Lower leg skin (tissue), 4 donors: ENCODE measurements at regions not wholly inside any gene's neighbourhood (a gene's known extent, or its start where the extent isn't known, plus 50 kb on each side); places are given as distances from the start of the nearest gene placed in this dataset.

Experiments used
- DNase-seq, 2 donors: peaks; one replicate each; pipeline ENCODE4 v3.0.0-alpha.2; 2019; ENCODE audit warnings: low spot score in 2 of 2
- H3K4me3 ChIP-seq: fragments of 200-600 bp; sonication (generic); 2 replicates; pipeline ENCODE4 v1.5.1; 2017; ENCODE audit warnings: mild to moderate bottlenecking, low read depth; ENCODE audit not compliant: poor library complexity, severe bottlenecking
- POLR2A ChIP-seq, 2 donors: fragments of 450-650 bp; IDR thresholded peaks; one replicate each; pipeline ENCODE4 v1.6.1; 2016 to 2017; ENCODE audit warnings: antibody characterized with exemption in 2 of 2, mild to moderate bottlenecking in 1 of 2, moderate library complexity in 1 of 2
- WGBS, 2 donors: methylation state at CpG; one replicate each; pipeline ENCODE4 v1.1.5; 2018; 5-methylcytosine and 5-hydroxymethylcytosine counted together
- intact Hi-C: fragments of 100-400 bp; cut with DNase I; formaldehyde crosslinking; loops from one replicate; pipeline ENCODE4 v1.15.0; 2023; ENCODE audit warnings: low total_unique reads
- TF ChIP-seq, protein P1 (sequence below), 3 donors: fragments of 450-650 bp; IDR thresholded peaks; one replicate each; pipeline ENCODE4 v1.5.1; 2016; ENCODE audit warnings: antibody characterized with exemption in 3 of 3, mild to moderate bottlenecking in 3 of 3, moderate library complexity in 2 of 3

GRCh38 chr4:57668621-57669020, 558.4 kb upstream of the IGFBP7 start:
- WGBS, 2 donors = 61 to 68% methylated on average over 2 of the region's 2 CpGs
- DNase-seq = no peak
- no peak overlapping the region for H3K4me3 ChIP-seq
- intact Hi-C loops = no loop called here
- TF ChIP-seq POLR2A (IDR thresholded peaks at IDR 0.05) = no peak
- TF ChIP-seq, protein P1, sequence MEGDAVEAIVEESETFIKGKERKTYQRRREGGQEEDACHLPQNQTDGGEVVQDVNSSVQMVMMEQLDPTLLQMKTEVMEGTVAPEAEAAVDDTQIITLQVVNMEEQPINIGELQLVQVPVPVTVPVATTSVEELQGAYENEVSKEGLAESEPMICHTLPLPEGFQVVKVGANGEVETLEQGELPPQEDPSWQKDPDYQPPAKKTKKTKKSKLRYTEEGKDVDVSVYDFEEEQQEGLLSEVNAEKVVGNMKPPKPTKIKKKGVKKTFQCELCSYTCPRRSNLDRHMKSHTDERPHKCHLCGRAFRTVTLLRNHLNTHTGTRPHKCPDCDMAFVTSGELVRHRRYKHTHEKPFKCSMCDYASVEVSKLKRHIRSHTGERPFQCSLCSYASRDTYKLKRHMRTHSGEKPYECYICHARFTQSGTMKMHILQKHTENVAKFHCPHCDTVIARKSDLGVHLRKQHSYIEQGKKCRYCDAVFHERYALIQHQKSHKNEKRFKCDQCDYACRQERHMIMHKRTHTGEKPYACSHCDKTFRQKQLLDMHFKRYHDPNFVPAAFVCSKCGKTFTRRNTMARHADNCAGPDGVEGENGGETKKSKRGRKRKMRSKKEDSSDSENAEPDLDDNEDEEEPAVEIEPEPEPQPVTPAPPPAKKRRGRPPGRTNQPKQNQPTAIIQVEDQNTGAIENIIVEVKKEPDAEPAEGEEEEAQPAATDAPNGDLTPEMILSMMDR (IDR thresholded peaks at IDR 0.05) = no peak

GRCh38 chr4:57665806-57666205, 555.6 kb upstream of the IGFBP7 start:
- WGBS, 2 donors = 29 to 30% methylated on average over 3 of the region's 3 CpGs
- intact Hi-C loops = no loop called here
- no peak overlapping the region for H3K4me3 ChIP-seq
- TF ChIP-seq, protein P1 (IDR thresholded peaks at IDR 0.05) = no peak
- TF ChIP-seq POLR2A (IDR thresholded peaks at IDR 0.05) = no peak
- DNase-seq = no peak

DNA sequence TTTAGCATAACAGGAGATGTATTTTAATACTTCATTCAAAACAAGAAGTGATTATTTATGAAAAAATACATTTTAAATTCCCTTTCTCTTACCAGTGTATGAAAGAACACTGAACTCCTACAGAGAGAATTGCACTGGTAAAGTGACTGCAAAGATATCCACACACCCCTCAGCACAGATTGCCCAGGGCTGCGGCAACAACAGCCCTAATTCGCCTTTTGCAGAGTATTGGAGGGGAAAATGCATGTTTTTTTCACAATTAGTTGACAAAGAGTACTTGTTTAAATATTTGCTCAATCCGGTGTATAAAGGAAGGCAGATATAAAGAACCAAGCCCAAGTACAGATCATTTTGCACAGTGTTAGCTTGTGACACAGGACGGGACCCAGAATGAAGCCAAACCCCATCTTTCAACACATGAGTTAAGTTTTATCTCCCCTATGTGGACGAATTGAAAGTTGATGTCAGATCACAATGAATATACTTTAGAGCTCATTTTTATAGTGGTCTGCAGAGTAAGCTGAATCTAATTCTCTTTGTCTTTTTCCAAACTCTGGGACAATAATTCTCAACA, 551.4 kb upstream of the IGFBP7 start:
- no peak for DNase-seq
- TF ChIP-seq POLR2A (IDR thresholded peaks at IDR 0.05) = no peak
- TF ChIP-seq, protein P1 (IDR thresholded peaks at IDR 0.05) = no peak
- WGBS, 2 donors = 67 to 70% methylated on average over 5 of the region's 5 CpGs
- H3K4me3 ChIP-seq = no peak overlapping the region
- intact Hi-C loops = no loop called here

GRCh38 chr4:57658673-57659072, 548.5 kb upstream of the IGFBP7 start:
- intact Hi-C loops = loop anchor here (10.0 kb wide), 1 partner anchor 1764 kb away; no protein-coding TSS in a partner anchor
- no peak for DNase-seq
- H3K4me3 ChIP-seq = no peak overlapping the region
- no peak for TF ChIP-seq POLR2A (IDR thresholded peaks at IDR 0.05)
- TF ChIP-seq, protein P1 (IDR thresholded peaks at IDR 0.05) = no peak

- WGBS, 2 donors = 62 to 71% methylated on average over 3 of the region's 3 CpGs
- no peak overlapping the region for H3K4me3 ChIP-seq
- DNase-seq = no peak
- no peak for TF ChIP-seq POLR2A (IDR thresholded peaks at IDR 0.05)
- TF ChIP-seq, protein P1 (IDR thresholded peaks at IDR 0.05) = no peak
- intact Hi-C loops = loop anchor here (10.0 kb wide), 1 partner anchor 1763 kb away; no protein-coding TSS in a partner anchor
Observed at GRCh38 chr4:57658188-57658587, 548.0 kb upstream of the IGFBP7 start.

DNA sequence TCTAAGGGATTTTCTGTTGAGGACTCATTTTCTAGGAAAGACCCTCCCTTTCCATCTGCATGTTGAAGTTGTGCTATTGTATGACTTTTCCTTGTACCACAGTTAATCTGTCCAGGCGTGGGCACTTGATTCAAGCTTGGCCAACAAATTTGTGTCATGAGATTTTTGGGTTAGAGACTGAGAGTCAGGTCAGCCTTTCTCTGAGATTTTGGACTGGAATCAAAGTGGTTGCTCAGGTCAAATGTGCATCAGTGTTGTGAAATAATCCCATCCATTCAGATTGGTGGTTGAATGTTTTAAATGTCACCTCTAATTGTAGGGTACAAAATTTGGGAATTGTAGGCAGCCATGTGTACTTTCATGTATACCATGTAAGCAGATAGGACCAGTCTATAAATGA, 545.2 kb upstream of the IGFBP7 start:
- intact Hi-C loops = loop anchor here (10.0 kb wide), 1 partner anchor 1761 kb away; no protein-coding TSS in a partner anchor
- H3K4me3 ChIP-seq = no peak overlapping the region
- DNase-seq = no peak
- TF ChIP-seq, protein P1 (IDR thresholded peaks at IDR 0.05) = no peak
- no peak for TF ChIP-seq POLR2A (IDR thresholded peaks at IDR 0.05)
- 85 to 86% methylated on average over 1 of the region's 1 CpG for WGBS, 2 donors
